ENCODE measurements at regions not wholly inside any gene's neighbourhood (a gene's known extent, or its start where the extent isn't known, plus 50 kb on each side); places are given as distances from the start of the nearest gene placed in this dataset.
A peak's percentile ranks its signal among the peaks of the same experiment; 100 is the strongest.
"Not testable (repeated sequence)": the region's sequence is repeated elsewhere in the genome, so short reads cannot be mapped to it uniquely, and the experiment has no call there.

DNA sequence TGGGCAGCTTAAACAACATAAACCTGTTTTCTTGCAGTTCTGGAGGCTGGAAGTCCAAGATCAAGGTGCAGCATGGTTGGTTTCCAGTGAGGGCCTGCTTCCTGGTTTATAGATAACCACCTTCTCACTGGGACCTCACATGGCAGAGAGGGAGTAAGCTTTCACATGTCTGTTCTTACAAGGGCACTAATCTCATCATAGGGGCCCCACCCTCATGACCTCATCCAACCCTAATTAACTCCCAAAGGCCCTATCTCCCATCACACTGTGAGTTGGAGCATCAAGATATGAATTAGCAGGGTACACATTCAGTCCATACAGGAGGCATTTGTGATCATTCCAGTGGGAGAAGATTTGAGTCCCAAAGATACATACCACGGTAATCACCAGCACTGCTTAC is 50.5 kb upstream of the GRIN2A start:
- DNase-seq (ENCODE audit: low spot score) = no peak

- no peak for DNase-seq (ENCODE audit: low spot score)
Measured at GRCh38 chr16:10239640-10240039, 57.4 kb upstream of the GRIN2A start.

DNA sequence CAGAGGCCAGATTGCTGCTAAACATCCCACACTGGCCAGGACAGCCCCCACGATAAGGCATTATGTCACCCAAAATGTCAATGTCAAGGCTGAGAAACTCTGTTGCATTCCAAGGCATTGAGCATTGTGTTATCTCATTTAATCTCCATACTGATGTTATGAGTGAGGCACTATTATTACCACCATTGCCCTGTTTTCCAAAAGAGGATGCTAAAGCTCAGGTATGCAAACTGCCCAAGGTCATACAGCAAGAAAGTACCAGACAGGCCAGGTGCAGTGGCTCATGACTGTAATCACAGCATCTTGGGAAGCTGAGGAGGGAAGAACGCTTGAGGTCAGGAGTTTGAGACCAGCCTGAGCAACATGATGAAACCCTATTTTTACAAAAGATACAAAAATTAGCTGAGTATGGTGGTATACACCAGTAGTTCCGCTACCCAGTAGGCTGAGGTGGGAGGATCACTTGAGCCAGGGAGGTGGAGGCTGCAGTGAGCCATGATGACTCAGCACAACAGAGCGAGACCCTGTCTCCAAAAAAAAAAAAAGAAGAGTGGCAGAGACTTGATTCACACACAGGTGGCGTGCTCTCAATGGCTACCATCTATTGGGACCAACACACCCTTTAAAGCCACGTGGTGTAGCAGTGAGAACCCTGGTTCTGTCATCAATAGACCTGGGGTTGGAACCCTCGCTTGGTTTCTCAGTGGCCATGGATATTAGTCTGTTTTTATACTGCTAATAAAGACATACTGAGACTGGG is 58.8 kb upstream of the GRIN2A start:
- DNase-seq (ENCODE audit: low spot score) = no peak

DNA sequence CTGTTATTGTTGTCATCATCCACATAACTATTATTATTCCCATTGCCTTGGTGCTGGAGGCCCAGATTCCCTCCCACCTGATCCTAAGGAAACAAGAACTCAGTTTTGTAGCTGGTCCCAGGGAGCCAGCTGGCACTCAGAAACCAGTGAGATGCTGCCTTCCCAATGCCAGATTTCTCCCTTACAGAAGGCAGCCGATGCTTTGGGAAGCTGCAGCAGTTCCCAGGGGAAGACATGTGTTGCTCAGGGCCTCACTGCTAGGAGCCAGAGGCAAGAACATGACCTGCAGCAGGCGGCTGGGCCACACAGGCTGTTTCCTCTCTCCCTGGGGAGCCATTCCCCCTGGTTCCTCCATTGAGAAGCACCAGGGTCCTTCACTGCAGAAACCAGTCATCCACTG is 59.9 kb upstream of the GRIN2A start:
- no peak for DNase-seq (ENCODE audit: low spot score)

DNA sequence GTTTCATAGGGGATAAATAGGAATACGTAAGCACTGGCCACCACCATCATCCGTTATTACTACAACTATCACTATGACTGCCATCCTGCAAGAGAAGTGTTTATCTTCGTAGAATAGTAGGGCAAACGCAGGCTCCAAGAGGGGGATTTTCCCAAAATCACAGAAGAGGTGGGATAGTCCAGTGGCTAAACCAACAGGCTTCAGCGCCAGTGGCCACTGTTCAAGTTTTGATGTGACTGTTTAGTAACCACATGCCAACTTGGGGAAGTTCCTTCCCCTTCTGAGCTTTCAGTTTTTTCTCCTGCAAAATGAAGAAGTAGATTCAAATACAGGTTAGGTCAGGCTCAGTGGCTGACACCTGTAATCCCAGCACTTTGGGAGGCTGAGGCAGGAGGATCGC is 60.7 kb upstream of the GRIN2A start:
- DNase-seq (ENCODE audit: low spot score) = no peak

DNA sequence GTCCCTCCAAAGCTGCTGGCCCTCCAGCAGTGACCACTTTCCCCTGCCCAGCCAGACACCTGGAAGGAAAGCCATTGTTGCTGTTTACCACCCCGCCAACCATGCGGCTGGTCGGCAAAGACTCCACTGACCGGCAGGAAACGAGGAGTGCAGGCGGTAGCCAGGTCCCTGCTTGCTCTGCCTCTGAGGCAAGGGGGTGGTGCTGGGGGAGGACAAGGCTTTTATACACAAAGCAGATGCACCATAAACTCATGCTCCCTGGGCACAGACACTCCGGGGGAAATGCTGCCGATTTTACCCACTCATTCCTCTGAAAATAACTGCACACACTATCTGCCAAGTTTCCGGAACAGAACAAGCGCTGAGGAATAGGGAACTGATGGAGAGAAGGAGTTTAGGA is 62.8 kb upstream of the GRIN2A start:
- DNase-seq (ENCODE audit: low spot score) = no peak

DNA sequence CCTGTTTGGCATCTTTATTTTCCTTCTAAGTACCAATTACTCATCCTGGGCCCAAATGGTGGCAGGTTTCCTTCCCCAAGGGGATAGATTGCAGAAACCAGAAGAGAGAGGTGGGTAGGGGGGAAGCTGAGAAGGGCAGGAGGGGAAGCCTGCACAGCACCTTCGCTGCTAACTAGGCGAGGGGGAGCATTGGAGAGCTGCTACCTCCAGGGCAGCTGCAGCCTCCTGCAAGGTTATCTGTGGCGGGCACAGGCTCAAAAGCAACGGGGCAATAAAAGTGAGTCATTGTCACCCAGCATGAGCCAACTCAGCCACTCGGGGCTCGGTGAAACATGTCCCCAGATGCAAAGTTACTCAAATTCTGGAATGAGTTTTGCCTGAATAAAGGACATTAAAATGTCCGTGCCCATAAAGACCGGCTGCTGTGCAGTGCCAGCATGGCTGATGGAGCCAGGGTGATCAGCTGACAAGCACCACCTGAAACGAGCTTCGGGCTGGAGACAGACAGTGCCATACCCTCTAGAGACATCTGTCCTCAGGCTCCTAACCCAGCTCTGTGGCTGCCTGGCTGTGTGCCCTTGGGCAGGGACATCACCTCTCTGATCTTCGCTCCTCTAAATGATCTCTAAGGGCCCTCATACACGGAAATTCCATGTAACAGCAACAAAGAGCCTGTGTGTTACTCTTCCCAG is 68.1 kb upstream of the GRIN2A start:
- DNase-seq (ENCODE audit: low spot score) = no peak

GRCh38 chr16:10252155-10252554 is 69.9 kb upstream of the GRIN2A start:
- DNase-seq (ENCODE audit: low spot score) = peak; percentile 54

DNA sequence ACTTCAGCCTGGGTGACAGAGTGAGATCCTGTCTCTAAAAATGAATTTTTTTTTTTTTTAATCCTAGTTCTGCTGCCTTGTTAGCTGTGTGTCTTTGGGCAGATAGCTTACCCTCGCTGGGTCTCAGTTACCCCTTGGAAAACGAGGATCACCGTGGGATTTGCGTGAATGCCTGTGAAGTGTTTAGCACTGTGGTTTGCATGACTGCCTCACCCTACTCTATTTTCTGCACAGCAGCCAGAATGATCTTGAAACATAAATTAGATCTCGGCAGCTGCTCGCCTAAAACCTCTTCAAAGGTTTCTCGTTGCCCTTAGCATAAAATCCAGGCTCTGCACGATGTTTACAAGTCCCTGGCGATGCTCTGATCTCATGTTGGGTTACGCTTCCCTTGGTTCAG is 71.2 kb upstream of the GRIN2A start:
- DNase-seq (ENCODE audit: low spot score) = no peak

- DNase-seq (ENCODE audit: low spot score) = no peak
Measured at GRCh38 chr16:10255728-10256127, 73.5 kb upstream of the GRIN2A start.

DNA sequence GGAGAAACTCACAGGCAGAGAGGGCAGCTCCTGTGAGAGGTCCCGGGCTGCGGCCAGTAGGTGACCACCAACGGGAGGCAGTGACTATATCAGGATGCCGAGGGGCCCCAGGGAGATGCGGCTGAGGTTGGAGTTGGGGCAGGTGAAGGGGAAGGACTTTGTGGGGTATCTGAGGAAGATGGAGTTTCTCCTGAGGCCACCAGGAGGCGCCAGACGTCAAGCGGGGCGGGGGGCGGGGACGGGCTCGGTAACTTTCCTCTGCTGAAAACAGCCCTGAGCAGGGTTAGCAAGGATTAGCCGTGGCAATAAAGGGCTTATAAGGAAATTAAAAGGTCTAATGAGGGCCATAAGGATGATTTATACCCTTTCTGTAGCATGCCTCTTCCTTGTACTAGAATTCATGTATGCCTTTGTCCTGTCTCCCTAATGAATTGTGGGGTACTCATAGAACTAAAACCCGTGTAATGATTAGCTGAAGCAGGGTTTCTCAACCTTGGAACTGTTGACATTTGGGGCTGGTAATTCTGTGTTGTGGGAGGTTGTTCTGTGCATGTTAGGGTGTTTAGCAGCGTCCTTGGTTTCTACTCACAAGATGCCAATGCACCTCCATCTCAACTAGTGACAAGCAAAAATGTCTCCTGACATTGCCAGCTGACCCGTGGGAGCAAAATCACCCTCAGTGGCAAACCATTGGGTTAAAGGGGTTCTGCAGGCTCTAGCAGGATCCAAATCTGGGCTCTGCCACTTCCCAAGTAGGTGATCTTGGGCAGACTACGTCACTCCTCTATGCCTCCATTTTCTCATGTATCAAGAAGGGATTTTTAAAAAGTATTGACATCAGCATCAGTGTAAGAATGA is 74.8 kb upstream of the GRIN2A start:
- DNase-seq (ENCODE audit: low spot score) = peak; percentile 88

- not testable (repeated sequence) for DNase-seq (ENCODE audit: low spot score)
Measured at GRCh38 chr16:10257642-10258251, 75.5 kb upstream of the GRIN2A start.

DNA sequence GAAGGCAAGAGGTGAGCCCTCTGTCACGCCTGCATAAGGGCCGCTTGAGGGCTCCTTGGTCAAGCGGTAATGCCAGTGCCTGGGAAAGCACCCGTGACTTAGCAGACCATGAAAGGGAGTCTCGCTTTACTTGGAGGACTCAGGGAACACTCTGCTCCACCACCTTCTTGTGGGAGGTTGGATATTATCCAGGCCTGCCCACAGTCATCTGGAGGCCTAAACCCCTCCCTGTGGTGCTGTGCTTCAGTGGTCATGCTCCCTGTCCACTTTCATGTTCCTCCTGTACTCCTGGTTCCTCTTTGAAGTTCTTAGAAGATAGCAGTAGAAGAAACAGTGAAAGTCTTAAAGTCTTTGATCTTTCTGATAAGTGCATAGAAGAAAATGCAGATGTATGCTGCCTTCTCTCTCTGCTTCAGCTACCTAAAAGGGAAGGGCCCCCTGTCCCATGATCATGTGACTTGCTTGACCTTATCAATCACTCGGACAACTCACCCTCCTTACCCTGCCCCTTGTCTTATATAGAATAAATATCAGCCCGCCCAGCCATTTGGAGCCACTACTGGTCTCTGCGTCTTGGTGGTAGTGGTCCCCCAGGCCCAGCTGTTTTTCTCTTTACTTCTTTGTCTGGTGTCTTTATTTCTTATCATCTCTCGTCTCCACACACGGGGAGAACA is 76.8 kb upstream of the GRIN2A start:
- not testable (repeated sequence) for DNase-seq (ENCODE audit: low spot score)

GRCh38 chr16:10261077-10261476 is 78.8 kb upstream of the GRIN2A start:
- no peak for DNase-seq (ENCODE audit: low spot score)

DNA sequence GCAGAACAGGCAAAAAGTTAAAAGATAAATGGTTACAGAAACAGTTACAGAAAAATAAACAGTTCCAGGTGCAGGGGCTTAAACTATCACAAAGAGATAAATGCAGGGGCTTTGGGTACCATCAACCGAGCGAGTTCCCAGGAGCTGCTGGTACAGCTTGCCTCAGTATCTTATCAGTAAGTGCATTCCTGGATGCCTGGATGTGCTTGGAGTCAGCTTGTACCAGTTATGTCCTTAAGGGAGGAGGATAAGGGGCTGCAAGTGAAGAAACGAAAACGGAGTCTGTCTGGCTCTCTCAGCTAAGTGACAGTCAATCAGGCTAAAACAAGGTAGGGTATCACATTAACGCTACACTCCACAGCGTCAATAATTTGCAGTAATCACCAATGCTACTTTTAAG is 79.3 kb upstream of the GRIN2A start:
- not testable (repeated sequence) for DNase-seq (ENCODE audit: low spot score)

DNA sequence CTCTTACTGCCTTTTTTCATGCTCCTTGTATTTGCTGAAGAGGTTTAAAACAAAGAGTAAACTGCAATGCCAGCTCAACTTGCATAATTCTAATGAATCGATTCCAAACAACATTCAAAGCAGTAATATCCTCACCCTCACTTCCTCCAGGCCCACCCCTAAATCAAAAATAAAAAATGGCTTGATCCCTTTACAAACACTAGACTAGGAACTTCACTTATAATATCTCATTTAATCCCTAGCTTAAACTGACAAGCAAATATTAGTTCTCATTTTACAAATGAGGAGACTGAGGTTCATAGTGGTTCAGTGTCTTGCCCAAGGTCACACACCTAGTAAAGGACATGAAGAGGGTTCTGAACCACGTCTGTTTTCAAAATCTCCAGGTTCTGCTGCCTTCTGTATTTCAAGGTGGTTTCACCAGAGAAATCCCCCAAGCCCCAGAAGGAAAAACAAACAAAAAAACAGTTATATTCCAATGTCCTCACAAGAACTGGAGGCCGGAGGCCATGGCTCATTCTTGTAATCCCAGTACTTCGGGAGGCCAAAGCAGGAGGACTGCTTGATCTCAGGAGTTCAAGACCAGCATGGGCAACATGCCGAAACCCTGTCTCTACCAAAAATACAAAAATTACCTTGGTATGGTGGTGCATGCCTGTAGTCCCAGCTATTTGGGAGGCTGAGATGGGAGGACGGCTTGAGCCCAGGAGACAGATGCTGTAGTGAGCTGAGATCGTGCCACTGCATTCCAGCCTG is 80.3 kb upstream of the GRIN2A start:
- no peak for DNase-seq (ENCODE audit: low spot score)

- no peak for DNase-seq (ENCODE audit: low spot score)
Measured at GRCh38 chr16:10265770-10266615, 83.8 kb upstream of the GRIN2A start.

DNA sequence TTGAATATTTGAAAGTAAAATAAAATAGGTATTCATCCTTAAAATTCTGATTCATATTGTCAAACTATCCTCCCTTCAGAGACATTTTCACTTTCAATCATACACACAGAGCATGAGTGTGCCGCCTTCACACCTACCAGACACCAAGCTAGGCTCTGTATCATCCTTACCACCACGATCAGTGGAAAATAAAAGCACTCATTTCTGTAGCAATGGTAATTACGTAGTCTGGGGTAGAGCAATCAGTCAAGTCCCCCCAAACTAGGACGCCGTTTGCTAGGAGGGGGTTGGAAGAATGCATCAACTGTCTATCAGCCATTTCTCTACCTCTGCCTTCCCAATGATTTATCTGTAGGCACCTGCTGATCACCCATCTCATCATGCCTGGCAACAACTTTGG is 84.6 kb upstream of the GRIN2A start:
- no peak for DNase-seq (ENCODE audit: low spot score)

- no peak for DNase-seq (ENCODE audit: low spot score)
Measured at GRCh38 chr16:10269632-10270031, 87.4 kb upstream of the GRIN2A start.

- not testable (repeated sequence) for DNase-seq (ENCODE audit: low spot score)
Measured at GRCh38 chr16:10272250-10272854, 90.1 kb upstream of the GRIN2A start.
